Mammary epithelial cell (primary cell): ENCODE measurements at regions not wholly inside any gene's neighbourhood (a gene's known extent, or its start where the extent isn't known, plus 50 kb on each side); places are given as distances from the start of the nearest gene placed in this dataset.
A peak's percentile ranks its signal among the peaks of the same experiment; 100 is the strongest.

ENCODE experiments used
- CTCF ChIP-seq, 2 donors: IDR thresholded peaks in 1 of 2; conservative IDR thresholded peaks in 1 of 2; 2 replicates each; pipeline ENCODE4 v1.5.1; 2011 to 2012; ENCODE audit warnings: inconsistent platforms in 2 of 2, low read length in 2 of 2, mild to moderate bottlenecking in 2 of 2, control low read depth in 1 of 2, low read depth in 1 of 2; ENCODE audit not compliant: insufficient read depth in 1 of 2; ENCODE audit errors: extremely low read depth in 1 of 2
- EZH2 ChIP-seq: IDR thresholded peaks from 2 replicates; pipeline ENCODE4 v1.6.1; 2012; ENCODE audit warnings: low read length, inconsistent platforms, borderline replicate concordance

DNA sequence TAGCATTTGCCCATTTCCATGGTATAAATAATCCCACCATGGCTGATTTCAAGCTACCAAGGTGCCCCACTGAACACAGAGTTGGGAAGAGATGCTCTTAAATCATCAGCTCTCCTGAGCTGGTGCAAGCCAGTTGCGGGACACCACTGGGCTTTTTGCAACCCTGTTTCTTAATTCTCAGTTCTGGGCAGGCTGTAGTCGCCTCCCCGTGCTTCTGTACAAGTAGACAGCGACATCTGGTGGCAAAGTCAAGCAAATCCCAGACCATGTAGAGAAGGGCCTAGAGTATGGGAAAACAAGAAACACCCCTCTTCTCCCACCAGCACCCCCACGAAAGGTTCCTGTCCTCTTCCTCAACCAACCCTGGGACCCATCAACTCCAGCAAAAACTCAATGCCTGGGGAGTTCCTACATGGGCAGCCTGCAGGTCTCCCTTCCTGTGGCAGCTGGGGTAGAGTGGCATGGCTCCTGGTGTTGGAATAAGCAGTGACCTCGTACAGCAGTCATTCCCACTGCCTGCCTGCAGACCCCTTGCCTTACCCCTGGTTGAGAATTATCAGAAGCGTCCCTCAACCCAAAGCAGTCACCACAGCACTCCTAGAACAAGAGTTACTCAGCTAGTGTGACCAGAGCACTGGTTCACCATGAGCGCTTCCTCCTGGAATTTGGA, 68.4 kb downstream of the IGLL5 start:
- TF ChIP-seq CTCF (conservative IDR thresholded peaks at IDR 0.05 in 1 of 2, IDR thresholded peaks at IDR 0.05 in 1 of 2; ENCODE audit: extremely low read depth in 1 of 2, insufficient read depth in 1 of 2, low read depth in 1 of 2, low read length in 2 of 2), result peak; percentile 66 to 85
- TF ChIP-seq EZH2, result no peak
